ENCODE measurements at regions not wholly inside any gene's neighbourhood (a gene's known extent, or its start where the extent isn't known, plus 50 kb on each side); places are given as distances from the start of the nearest gene placed in this dataset.

- Histone ChIP-seq H3K27ac (ENCODE audit: low read depth, low read length) (no peak overlapping the region), H3K4me1 (ENCODE audit: control insufficient read depth in 5 of 5, insufficient read depth in 5 of 5, low read length in 5 of 5) (peaks cover 0 to 12% (median 0%) of the 10 kb centered on the region in 5 donors), H3K36me3 (ENCODE audit: control insufficient read depth in 5 of 5, insufficient read depth in 5 of 5, low read length in 5 of 5) (peaks cover 3 to 11% (median 7%) of the 10 kb centered on the region in 5 donors), H3K9ac (ENCODE audit: low read length in 5 of 5) (no peak overlapping the region), H3K9me3 (ENCODE audit: control insufficient read depth in 5 of 5, low read length in 5 of 5) (peaks cover 0 to 3% (median 3%) of the 10 kb centered on the region in 5 donors), H3K27me3 (ENCODE audit: control insufficient read depth in 5 of 5, insufficient read depth in 4 of 5, low read length in 5 of 5) (no peaks in the 10 kb centered on the region), H3K4me3 (ENCODE audit: low read depth in 1 of 5, low read length in 5 of 5) (no peak overlapping the region)
Observed at GRCh38 chr6:2396042-2396657, 150.7 kb upstream of the GMDS start.

- Histone ChIP-seq H3K36me3 (ENCODE audit: control insufficient read depth in 5 of 5, insufficient read depth in 5 of 5, low read length in 5 of 5) (peaks cover 0 to 7% (median 0%) of the 10 kb centered on the region in 5 donors), H3K9ac (ENCODE audit: low read length in 5 of 5) (no peak overlapping the region), H3K9me3 (ENCODE audit: control insufficient read depth in 5 of 5, low read length in 5 of 5) (peaks cover 0 to 5% (median 5%) of the 10 kb centered on the region in 5 donors), H3K4me1 (ENCODE audit: control insufficient read depth in 5 of 5, insufficient read depth in 5 of 5, low read length in 5 of 5) (no peaks in the 10 kb centered on the region), H3K27ac (ENCODE audit: low read depth, low read length) (no peak overlapping the region), H3K4me3 (ENCODE audit: low read depth in 1 of 5, low read length in 5 of 5) (no peak overlapping the region), H3K27me3 (ENCODE audit: control insufficient read depth in 5 of 5, insufficient read depth in 4 of 5, low read length in 5 of 5) (no peaks in the 10 kb centered on the region)
Observed at GRCh38 chr6:2388554-2389324, 143.3 kb upstream of the GMDS start.

GRCh38 chr6:2387445-2387844 lies 142.0 kb upstream of the GMDS start:
- Histone ChIP-seq H3K4me1 (ENCODE audit: control insufficient read depth in 5 of 5, insufficient read depth in 5 of 5, low read length in 5 of 5) (no peaks in the 10 kb centered on the region), H3K27ac (ENCODE audit: low read depth, low read length) (no peak overlapping the region), H3K27me3 (ENCODE audit: control insufficient read depth in 5 of 5, insufficient read depth in 4 of 5, low read length in 5 of 5) (no peaks in the 10 kb centered on the region), H3K4me3 (ENCODE audit: low read depth in 1 of 5, low read length in 5 of 5) (no peak overlapping the region), H3K9me3 (ENCODE audit: control insufficient read depth in 5 of 5, low read length in 5 of 5) (peaks cover 0 to 5% (median 5%) of the 10 kb centered on the region in 5 donors), H3K9ac (ENCODE audit: low read length in 5 of 5) (no peak overlapping the region), H3K36me3 (ENCODE audit: control insufficient read depth in 5 of 5, insufficient read depth in 5 of 5, low read length in 5 of 5) (peaks cover 0 to 7% (median 0%) of the 10 kb centered on the region in 5 donors)

DNA sequence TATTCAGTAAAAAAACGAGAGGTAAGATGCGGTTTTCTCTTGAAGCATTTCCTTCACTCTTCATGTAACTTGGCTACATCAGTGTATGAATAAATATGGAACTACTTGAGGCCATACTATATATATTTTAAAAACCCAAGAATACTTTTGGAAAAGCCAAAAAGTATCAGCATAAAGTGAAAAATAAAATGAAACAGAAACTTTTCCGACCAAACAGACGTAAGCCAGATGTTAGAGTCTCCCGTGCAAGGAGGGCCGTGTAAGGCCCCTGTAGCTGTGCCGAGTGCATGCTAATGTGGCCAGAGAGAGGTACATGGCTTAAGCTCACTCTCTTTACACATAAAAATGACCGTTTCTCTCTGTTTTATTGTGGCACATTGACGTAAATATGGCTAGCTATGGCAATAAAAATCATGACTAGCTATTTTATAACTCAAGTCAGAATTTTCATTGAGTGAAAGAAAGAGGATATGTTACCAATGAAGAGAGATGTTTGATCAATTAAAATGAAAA lies 140.1 kb upstream of the GMDS start:
- Histone ChIP-seq H3K4me3 (ENCODE audit: low read depth in 1 of 5, low read length in 5 of 5) (no peak overlapping the region), H3K9me3 (ENCODE audit: control insufficient read depth in 5 of 5, low read length in 5 of 5) (peaks cover 0 to 5% (median 5%) of the 10 kb centered on the region in 5 donors), H3K36me3 (ENCODE audit: control insufficient read depth in 5 of 5, insufficient read depth in 5 of 5, low read length in 5 of 5) (peaks cover 0 to 4% (median 0%) of the 10 kb centered on the region in 5 donors), H3K9ac (ENCODE audit: low read length in 5 of 5) (no peak overlapping the region), H3K27me3 (ENCODE audit: control insufficient read depth in 5 of 5, insufficient read depth in 4 of 5, low read length in 5 of 5) (no peaks in the 10 kb centered on the region), H3K27ac (ENCODE audit: low read depth, low read length) (no peak overlapping the region), H3K4me1 (ENCODE audit: control insufficient read depth in 5 of 5, insufficient read depth in 5 of 5, low read length in 5 of 5) (no peaks in the 10 kb centered on the region)

DNA sequence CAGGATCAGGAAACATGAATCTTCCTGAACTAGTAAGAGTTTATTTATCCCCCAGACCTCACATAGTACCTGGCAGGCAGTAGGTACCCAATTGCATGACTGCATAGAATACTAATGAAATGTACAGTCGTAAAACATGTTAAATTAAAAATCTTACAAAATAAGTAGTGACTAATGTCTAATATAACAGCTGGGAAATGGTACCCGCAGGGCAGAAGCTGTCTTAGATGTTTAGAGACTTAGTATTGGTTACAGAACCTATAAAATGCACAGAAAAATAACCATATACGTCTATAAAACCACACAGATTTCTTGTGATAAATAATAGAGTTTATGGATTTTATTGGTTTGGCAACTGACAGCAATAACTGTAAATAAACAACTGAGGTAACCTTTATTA lies 139.1 kb upstream of the GMDS start:
- H3K27me3 ChIP-seq (ENCODE audit: control insufficient read depth in 5 of 5, insufficient read depth in 4 of 5, low read length in 5 of 5), result no peaks in the 10 kb centered on the region
- peaks cover 0 to 5% (median 5%) of the 10 kb centered on the region in 5 donors for H3K9me3 ChIP-seq (ENCODE audit: control insufficient read depth in 5 of 5, low read length in 5 of 5)
- H3K9ac ChIP-seq (ENCODE audit: low read length in 5 of 5), result no peak overlapping the region
- H3K4me3 ChIP-seq (ENCODE audit: low read depth in 1 of 5, low read length in 5 of 5), result no peak overlapping the region
- no peaks in the 10 kb centered on the region for H3K4me1 ChIP-seq (ENCODE audit: control insufficient read depth in 5 of 5, insufficient read depth in 5 of 5, low read length in 5 of 5)
- H3K36me3 ChIP-seq (ENCODE audit: control insufficient read depth in 5 of 5, insufficient read depth in 5 of 5, low read length in 5 of 5), result peaks cover 0 to 4% (median 0%) of the 10 kb centered on the region in 5 donors
- no peak overlapping the region for H3K27ac ChIP-seq (ENCODE audit: low read depth, low read length)

DNA sequence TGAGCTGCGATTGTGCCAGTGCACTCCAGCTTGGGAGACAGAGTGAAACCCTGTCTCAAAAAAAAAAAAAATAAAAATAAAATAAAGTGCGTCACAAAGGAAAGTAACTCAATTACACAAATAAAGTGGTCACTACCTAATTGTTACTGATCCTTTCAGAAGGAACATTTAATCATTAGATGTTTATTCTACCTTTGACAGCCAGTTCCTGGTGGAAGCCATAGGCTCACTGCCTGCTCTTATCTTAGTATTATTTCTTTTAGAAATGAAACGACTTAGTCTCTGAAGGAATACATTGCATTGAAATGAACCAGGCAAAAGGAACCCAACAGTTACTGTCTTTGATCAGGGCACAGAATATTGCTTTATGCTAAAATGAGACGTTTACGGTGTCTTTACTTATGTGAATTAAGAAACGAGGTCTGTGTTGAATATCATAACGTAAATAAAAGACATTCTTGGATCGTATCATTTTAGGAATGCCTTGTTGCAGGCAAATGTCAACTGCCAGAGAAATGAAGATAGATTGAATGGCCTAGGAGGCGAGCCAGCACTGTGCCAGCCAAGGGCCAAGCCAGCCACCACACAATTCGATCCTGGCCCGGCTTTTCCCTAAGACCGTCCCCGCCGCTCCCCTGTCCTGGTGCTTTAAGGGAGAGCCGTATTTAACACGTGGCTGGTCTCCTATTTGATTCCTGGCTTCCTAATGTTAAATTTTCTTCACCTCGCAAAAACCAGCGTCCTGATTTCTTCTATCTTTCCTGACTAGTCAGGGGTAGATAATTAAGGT lies 136.7 kb upstream of the GMDS start:
- peaks cover 0 to 5% (median 4%) of the 10 kb centered on the region in 5 donors for H3K9me3 ChIP-seq (ENCODE audit: control insufficient read depth in 5 of 5, low read length in 5 of 5)
- H3K4me3 ChIP-seq (ENCODE audit: low read depth in 1 of 5, low read length in 5 of 5), result no peak overlapping the region
- H3K36me3 ChIP-seq (ENCODE audit: control insufficient read depth in 5 of 5, insufficient read depth in 5 of 5, low read length in 5 of 5), result no peaks in the 10 kb centered on the region
- no peaks in the 10 kb centered on the region for H3K27me3 ChIP-seq (ENCODE audit: control insufficient read depth in 5 of 5, insufficient read depth in 4 of 5, low read length in 5 of 5)
- H3K4me1 ChIP-seq (ENCODE audit: control insufficient read depth in 5 of 5, insufficient read depth in 5 of 5, low read length in 5 of 5), result no peaks in the 10 kb centered on the region
- no peak overlapping the region for H3K9ac ChIP-seq (ENCODE audit: low read length in 5 of 5)
- H3K27ac ChIP-seq (ENCODE audit: low read depth, low read length), result no peak overlapping the region

DNA sequence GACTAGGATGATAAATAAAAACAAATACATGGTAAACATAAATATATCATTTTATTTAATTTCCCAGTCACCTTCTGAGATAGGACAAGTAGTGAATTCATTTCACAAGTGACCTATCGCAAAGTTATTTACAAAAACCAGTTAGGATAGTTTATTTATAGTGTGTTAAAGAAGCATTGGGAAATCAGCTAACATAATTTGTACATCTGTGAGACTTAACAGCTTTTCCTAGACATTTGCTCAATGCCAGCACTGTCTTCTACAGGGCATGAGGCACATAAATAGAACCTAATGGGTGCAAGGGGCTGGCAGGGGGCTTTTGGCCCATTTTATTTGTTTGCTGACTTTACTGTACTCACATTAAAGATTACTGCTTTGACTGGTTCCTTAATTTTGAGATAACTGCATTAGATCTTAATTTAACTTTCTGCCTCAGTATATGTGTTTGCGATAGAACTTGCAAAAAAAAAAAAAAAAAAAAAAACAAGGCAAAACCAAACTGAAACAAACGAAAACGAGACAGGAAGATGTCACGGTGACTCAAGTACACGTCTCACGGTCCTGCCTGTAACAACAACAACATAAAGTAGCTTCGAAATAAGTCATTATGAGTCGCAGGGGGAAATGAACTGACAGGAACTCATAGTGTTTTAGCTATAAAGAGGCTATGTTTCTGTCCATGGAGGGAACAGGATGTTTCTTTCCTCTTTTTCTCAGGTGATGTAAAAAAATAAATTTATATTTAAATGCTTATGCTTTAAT lies 133.7 kb upstream of the GMDS start:
- Histone ChIP-seq H3K36me3 (ENCODE audit: control insufficient read depth in 5 of 5, insufficient read depth in 5 of 5, low read length in 5 of 5) (no peaks in the 10 kb centered on the region), H3K9ac (ENCODE audit: low read length in 5 of 5) (no peak overlapping the region), H3K9me3 (ENCODE audit: control insufficient read depth in 5 of 5, low read length in 5 of 5) (no peaks in the 10 kb centered on the region), H3K4me1 (ENCODE audit: control insufficient read depth in 5 of 5, insufficient read depth in 5 of 5, low read length in 5 of 5) (no peaks in the 10 kb centered on the region), H3K4me3 (ENCODE audit: low read depth in 1 of 5, low read length in 5 of 5) (no peak overlapping the region), H3K27ac (ENCODE audit: low read depth, low read length) (no peak overlapping the region), H3K27me3 (ENCODE audit: control insufficient read depth in 5 of 5, insufficient read depth in 4 of 5, low read length in 5 of 5) (no peaks in the 10 kb centered on the region)

- Histone ChIP-seq H3K36me3 (ENCODE audit: control insufficient read depth in 5 of 5, insufficient read depth in 5 of 5, low read length in 5 of 5) (no peaks in the 10 kb centered on the region), H3K4me1 (ENCODE audit: control insufficient read depth in 5 of 5, insufficient read depth in 5 of 5, low read length in 5 of 5) (no peaks in the 10 kb centered on the region), H3K9me3 (ENCODE audit: control insufficient read depth in 5 of 5, low read length in 5 of 5) (no peaks in the 10 kb centered on the region), H3K9ac (ENCODE audit: low read length in 5 of 5) (no peak overlapping the region), H3K27me3 (ENCODE audit: control insufficient read depth in 5 of 5, insufficient read depth in 4 of 5, low read length in 5 of 5) (no peaks in the 10 kb centered on the region), H3K27ac (ENCODE audit: low read depth, low read length) (no peak overlapping the region), H3K4me3 (ENCODE audit: low read depth in 1 of 5, low read length in 5 of 5) (no peak overlapping the region)
Observed at GRCh38 chr6:2378046-2378657, 132.7 kb upstream of the GMDS start.

Measured in subcutaneous abdominal adipose tissue (tissue), 5 donors.